GM23248 (cell line): ENCODE measurements at regions not wholly inside any gene's neighbourhood (a gene's known extent, or its start where the extent isn't known, plus 50 kb on each side); places are given as distances from the start of the nearest gene placed in this dataset.
"Not testable (repeated sequence)": the region's sequence is repeated elsewhere in the genome, so short reads cannot be mapped to it uniquely, and the experiment has no call there.

Experiments used
- EZH2 ChIP-seq: fragments of 200-600 bp; sonication (generic); IDR thresholded peaks from 2 replicates; pipeline ENCODE4 v1.6.1; 2018; ENCODE audit warnings: antibody characterized with exemption, mild to moderate bottlenecking; ENCODE audit not compliant: insufficient read depth, poor library complexity, severe bottlenecking
- EZH2phosphoT487 ChIP-seq: fragments of 200-600 bp; sonication (generic); IDR thresholded peaks from 2 replicates; pipeline ENCODE4 v1.6.1; 2018; ENCODE audit warnings: antibody characterized with exemption, moderate library complexity, mild to moderate bottlenecking, low read depth; ENCODE audit not compliant: insufficient read depth

GRCh38 chr7:150029013-150029389 lies 155.2 kb downstream of the ATP6V0E2 start:
- not testable (repeated sequence) for TF ChIP-seq EZH2phosphoT487, EZH2
